Prostate gland (tissue), 2 donors: ENCODE measurements at regions not wholly inside any gene's neighbourhood (a gene's known extent, or its start where the extent isn't known, plus 50 kb on each side); places are given as distances from the start of the nearest gene placed in this dataset.

ENCODE experiments used
- DNase-seq: peaks from one replicate; pipeline ENCODE4 v3.0.0-alpha.2; 2019; ENCODE audit warnings: low spot score
- H3K27ac ChIP-seq, 2 donors: fragments of 200-600 bp; sonication (generic); 2 replicates each; pipeline ENCODE4 v1.5.1; 2017 to 2019
- H3K27me3 ChIP-seq: fragments of 200-600 bp; sonication (generic); replicated peaks from 2 replicates; pipeline ENCODE4 v1.5.1; 2019; ENCODE audit not compliant: insufficient read depth
- H3K36me3 ChIP-seq, 2 donors: fragments of 200-600 bp; sonication (generic); 1 replicate in 1 of 2; 2 replicates in 1 of 2; pipeline versions ENCODE4 v1.5.1 to v1.8.1; 2017 to 2019
- H3K4me1 ChIP-seq: fragments of 200-600 bp; sonication (generic); replicated peaks from 2 replicates; pipeline ENCODE4 v1.5.1; 2019
- H3K4me3 ChIP-seq, 2 donors: fragments of 200-600 bp; sonication (generic); 2 replicates each; pipeline ENCODE4 v1.5.1; 2017 to 2019
- H3K9me3 ChIP-seq: fragments of 200-600 bp; sonication (generic); 2 replicates; pipeline ENCODE4 v1.5.1; 2017
- POLR2A ChIP-seq: fragments of 450-650 bp; IDR thresholded peaks from one replicate; pipeline ENCODE4 v1.6.1; 2016; ENCODE audit warnings: antibody characterized with exemption, mild to moderate bottlenecking
- POLR2AphosphoS5 ChIP-seq: sonication (generic); formaldehyde crosslinking; IDR thresholded peaks from one replicate; pipeline ENCODE4 v1.6.1; 2017; ENCODE audit warnings: antibody characterized with exemption
- WGBS: methylation state at CpG from one replicate; pipeline ENCODE4 v1.1.5; 2018; 5-methylcytosine and 5-hydroxymethylcytosine counted together
- intact Hi-C: fragments of 100-400 bp; cut with DNase I; formaldehyde crosslinking; loops from one replicate; pipeline ENCODE4 v1.14.2; 2022
- TF ChIP-seq, protein P1 (sequence below), 4 experiments: fragments of 200-600 bp in 2 of 4; fragments of 450-650 bp in 2 of 4; sonication (generic) in 2 of 4; IDR thresholded peaks; 1 replicate in 3 of 4; 2 replicates in 1 of 4; pipeline ENCODE4 v1.5.1; 2016 to 2019; ENCODE audit warnings: antibody characterized with exemption in 4 of 4, mild to moderate bottlenecking in 2 of 4, moderate library complexity in 2 of 4

DNA sequence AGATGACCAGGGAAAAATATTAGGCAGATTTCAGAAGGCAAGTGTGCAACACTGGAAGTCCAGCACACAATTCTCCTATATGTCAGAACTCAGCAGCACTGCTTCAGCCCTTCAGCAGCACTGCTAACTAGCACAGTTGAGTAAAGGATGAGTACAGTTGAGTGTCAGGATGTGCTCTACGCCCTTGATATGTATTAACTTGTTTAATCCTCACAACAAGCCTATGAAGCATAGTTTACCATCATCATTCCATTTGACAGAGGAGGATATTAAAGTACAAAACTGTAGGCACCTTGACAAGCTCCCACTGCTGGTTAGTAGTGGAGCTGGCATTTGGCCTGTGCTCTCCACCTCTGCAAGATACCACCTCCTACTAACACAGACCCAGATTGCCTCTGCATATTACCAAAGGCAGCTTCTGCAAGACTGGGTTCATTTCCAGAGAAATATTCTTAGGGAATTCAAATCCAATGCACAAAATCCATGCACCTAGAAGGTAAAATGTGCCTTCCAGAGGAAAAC lies 230.8 kb downstream of the ANAPC1 start:
- no peaks in the 10 kb centered on the region for H3K36me3 ChIP-seq
- no peak for DNase-seq
- H3K4me3 ChIP-seq: no peak overlapping the region
- intact Hi-C loops: no loop called here
- no peaks in the 10 kb centered on the region for H3K4me1 ChIP-seq
- H3K27me3 ChIP-seq: no peaks in the 10 kb centered on the region
- 94% methylated on average over 1 of the region's 1 CpG for WGBS
- H3K27ac ChIP-seq: no peak overlapping the region
- no peak for TF ChIP-seq POLR2A
- no peak for TF ChIP-seq POLR2AphosphoS5
- TF ChIP-seq, protein P1, sequence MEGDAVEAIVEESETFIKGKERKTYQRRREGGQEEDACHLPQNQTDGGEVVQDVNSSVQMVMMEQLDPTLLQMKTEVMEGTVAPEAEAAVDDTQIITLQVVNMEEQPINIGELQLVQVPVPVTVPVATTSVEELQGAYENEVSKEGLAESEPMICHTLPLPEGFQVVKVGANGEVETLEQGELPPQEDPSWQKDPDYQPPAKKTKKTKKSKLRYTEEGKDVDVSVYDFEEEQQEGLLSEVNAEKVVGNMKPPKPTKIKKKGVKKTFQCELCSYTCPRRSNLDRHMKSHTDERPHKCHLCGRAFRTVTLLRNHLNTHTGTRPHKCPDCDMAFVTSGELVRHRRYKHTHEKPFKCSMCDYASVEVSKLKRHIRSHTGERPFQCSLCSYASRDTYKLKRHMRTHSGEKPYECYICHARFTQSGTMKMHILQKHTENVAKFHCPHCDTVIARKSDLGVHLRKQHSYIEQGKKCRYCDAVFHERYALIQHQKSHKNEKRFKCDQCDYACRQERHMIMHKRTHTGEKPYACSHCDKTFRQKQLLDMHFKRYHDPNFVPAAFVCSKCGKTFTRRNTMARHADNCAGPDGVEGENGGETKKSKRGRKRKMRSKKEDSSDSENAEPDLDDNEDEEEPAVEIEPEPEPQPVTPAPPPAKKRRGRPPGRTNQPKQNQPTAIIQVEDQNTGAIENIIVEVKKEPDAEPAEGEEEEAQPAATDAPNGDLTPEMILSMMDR (IDR thresholded peaks at IDR 0.05): no peak
- no peaks in the 10 kb centered on the region for H3K9me3 ChIP-seq

DNA sequence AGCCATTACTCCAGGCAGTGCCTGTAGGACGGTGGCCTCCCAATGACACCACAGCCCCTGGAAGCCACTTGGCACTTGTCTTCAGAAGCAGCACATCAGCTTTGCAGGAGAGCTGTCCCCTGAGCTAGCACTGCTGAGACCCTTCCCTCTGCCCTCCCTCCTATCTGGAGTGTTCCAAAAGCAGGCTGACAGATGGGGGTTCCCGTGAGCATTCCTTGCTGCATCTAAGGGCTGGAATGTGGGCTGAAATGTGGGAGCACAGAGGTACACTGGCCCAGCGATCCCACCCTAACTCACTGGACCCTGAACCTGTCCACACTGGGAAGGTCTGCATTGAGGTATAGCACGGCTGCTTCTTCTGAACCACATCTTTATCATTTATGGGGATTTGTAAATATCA lies 230.1 kb downstream of the ANAPC1 start:
- Histone ChIP-seq H3K4me3 (no peak overlapping the region), H3K4me1 (no peaks in the 10 kb centered on the region), H3K9me3 (no peaks in the 10 kb centered on the region), H3K27ac (no peak overlapping the region), H3K27me3 (no peaks in the 10 kb centered on the region), H3K36me3 (no peaks in the 10 kb centered on the region)
- TF ChIP-seq POLR2AphosphoS5 (no peak), POLR2A (no peak)
- TF ChIP-seq, protein P1 (IDR thresholded peaks at IDR 0.05): no peak
- 71% methylated on average over 4 of the region's 4 CpGs for WGBS
- no peak for DNase-seq
- intact Hi-C loops: no loop called here

DNA sequence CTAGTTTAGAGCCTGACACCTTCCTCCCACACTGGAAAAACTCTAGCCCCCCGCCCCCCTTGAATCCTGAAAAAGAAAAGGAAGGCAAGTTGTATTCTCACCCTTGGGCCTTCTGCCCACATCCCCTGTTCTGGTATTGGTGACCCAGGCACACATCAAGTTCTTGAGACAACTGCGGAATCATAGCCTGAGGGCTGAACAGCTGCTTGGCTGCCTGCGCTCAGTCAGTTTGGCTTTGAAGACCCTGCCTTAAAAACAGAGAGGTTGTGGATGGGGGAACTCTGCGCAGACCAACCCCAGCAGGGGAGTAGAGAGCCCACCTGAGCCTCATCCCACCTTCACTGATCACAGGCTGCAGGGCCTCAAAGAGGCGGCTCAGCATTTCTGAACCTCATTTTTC lies 229.2 kb downstream of the ANAPC1 start:
- Histone ChIP-seq H3K27ac (no peak overlapping the region), H3K27me3 (no peaks in the 10 kb centered on the region), H3K4me1 (no peaks in the 10 kb centered on the region), H3K9me3 (no peaks in the 10 kb centered on the region), H3K36me3 (no peaks in the 10 kb centered on the region), H3K4me3 (no peak overlapping the region)
- intact Hi-C loops: no loop called here
- 94% methylated on average over 5 of the region's 5 CpGs for WGBS
- no peak for DNase-seq
- TF ChIP-seq POLR2A (no peak), POLR2AphosphoS5 (no peak)
- TF ChIP-seq, protein P1 (IDR thresholded peaks at IDR 0.05): no peak

DNA sequence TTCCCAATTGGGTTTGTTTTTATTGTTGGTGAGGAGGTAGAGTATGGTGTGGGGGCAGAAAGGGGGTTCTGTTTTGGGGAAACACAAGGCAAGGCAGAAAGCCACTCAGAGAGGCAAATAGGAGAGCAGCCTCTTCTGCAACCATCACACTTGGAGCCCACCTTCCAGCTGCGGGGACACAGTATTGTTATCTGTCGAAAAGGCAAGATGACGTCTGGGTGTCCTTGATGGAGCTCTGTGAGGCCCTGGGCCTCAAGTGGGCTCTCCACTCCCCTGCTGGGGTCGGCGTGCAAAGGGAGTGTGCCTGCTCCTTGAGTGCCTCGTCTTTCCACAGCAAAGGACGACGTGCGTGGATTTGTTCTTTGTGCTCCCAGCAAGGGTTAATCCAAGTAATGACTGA lies 227.6 kb downstream of the ANAPC1 start:
- Histone ChIP-seq H3K4me3 (no peak overlapping the region), H3K27ac (no peak overlapping the region), H3K9me3 (no peaks in the 10 kb centered on the region), H3K36me3 (no peaks in the 10 kb centered on the region), H3K27me3 (no peaks in the 10 kb centered on the region), H3K4me1 (no peaks in the 10 kb centered on the region)
- intact Hi-C loops: no loop called here
- WGBS: 86% methylated on average over 9 of the region's 9 CpGs
- TF ChIP-seq POLR2AphosphoS5: no peak
- TF ChIP-seq, protein P1 (IDR thresholded peaks at IDR 0.05): no peak
- no peak for DNase-seq

DNA sequence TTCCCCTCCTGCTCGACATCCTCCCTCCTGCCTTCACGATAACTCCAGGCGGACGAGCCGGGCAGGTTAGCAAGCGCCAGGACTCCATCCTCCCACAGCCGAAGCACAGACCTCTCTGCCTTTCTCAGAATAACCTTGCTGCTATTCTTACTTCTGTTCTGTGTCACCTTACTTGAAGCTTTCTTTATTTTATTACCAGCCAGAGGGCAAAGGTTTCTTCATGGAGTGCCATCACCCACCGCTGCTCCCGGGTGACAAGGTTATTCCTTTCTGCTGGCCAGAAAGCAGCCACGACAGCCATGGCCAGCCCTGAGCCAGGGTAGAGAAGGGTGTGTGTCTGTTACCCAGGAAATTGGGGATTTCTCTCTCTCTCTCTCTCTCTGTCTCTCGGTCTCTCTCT lies 227.1 kb downstream of the ANAPC1 start:
- intact Hi-C loops: no loop called here
- no peaks in the 10 kb centered on the region for H3K9me3 ChIP-seq
- H3K4me1 ChIP-seq: no peaks in the 10 kb centered on the region
- H3K27me3 ChIP-seq: no peaks in the 10 kb centered on the region
- WGBS: 63% methylated on average over 11 of the region's 11 CpGs
- TF ChIP-seq, protein P1 (IDR thresholded peaks at IDR 0.05): no peak
- no peak for TF ChIP-seq POLR2A
- no peak for TF ChIP-seq POLR2AphosphoS5
- no peaks in the 10 kb centered on the region for H3K36me3 ChIP-seq
- no peak overlapping the region for H3K27ac ChIP-seq
- H3K4me3 ChIP-seq: no peak overlapping the region
- DNase-seq: no peak
